HPDE6-E6E7 (cell line): ENCODE measurements at regions not wholly inside any gene's neighbourhood (a gene's known extent, or its start where the extent isn't known, plus 50 kb on each side); places are given as distances from the start of the nearest gene placed in this dataset.
"Not testable (repeated sequence)": the region's sequence is repeated elsewhere in the genome, so short reads cannot be mapped to it uniquely, and the experiment has no call there.

Experiments used
- DNase-seq: peaks from one replicate; pipeline ENCODE4 v3.0.0; 2011; ENCODE audit warnings: missing footprints; ENCODE audit errors: extremely low spot score

GRCh38 chr15:85196697-85197096 lies 183.7 kb upstream of the AKAP13 start:
- DNase-seq, result not testable (repeated sequence)

GRCh38 chr15:85197582-85197981 lies 182.8 kb upstream of the AKAP13 start:
- not testable (repeated sequence) for DNase-seq

GRCh38 chr15:85198432-85198831 lies 182.0 kb upstream of the AKAP13 start:
- not testable (repeated sequence) for DNase-seq

DNA sequence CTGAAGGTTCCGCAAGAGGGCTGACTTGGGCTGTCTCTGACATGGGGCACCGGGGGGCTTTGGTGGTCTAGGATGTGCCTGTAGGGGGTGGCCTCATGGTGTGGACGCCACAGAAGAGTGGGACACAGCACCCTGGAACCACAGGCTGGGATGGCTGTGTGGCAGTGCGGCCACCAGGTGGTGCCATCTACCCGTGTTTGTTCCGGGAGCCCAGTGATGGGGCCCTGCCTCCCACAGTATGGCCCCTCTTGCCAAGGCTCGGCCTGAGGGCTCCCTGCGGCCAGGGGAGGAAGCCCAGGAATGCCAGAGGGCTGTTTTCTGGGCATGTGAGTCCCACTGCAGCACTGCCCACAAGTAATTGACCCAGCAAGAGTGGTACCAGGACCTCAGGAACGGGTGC lies 180.2 kb upstream of the AKAP13 start:
- DNase-seq, result not testable (repeated sequence)

DNA sequence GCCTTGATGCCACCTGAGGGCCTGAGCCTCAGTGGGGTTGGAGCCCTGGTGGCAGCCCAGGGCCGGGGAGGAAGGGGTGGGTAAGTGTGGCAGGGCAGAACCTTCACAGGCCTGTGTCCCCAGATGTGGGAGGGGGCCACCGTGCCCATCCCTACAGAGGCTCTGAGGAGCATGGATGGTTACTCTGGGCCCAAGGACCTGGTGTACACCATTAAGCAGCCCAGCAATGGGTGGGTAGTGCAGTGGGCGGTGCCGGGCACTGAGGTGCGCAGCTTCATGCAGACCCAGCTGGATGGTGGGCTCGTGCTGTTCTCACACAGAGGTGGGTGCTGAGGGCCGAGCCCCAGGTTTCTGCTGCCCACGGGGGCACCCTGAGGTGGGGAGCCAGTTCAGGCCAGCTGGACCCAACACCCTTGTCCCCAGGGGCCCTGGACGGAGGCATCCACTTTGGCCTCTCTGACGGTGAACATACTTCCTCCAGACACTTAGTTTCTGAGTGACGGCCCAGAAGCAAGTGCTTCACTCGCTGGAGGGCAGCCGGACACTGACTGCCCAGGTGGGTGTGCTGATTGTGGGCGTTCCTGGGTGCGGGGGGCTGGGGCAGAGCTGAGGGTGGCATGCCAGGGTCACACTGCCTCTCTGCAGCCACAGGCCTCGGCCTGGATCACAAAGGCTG lies 179.1 kb upstream of the AKAP13 start:
- not testable (repeated sequence) for DNase-seq

- not testable (repeated sequence) for DNase-seq
These were observed 175.9 kb upstream of the AKAP13 start for GRCh38 chr15:85204481-85204880.

- not testable (repeated sequence) for DNase-seq
These were observed 146.5 kb upstream of the AKAP13 start for GRCh38 chr15:85233791-85234325.

- not testable (repeated sequence) for DNase-seq
These were observed 145.8 kb upstream of the AKAP13 start for GRCh38 chr15:85234450-85235196.

DNA sequence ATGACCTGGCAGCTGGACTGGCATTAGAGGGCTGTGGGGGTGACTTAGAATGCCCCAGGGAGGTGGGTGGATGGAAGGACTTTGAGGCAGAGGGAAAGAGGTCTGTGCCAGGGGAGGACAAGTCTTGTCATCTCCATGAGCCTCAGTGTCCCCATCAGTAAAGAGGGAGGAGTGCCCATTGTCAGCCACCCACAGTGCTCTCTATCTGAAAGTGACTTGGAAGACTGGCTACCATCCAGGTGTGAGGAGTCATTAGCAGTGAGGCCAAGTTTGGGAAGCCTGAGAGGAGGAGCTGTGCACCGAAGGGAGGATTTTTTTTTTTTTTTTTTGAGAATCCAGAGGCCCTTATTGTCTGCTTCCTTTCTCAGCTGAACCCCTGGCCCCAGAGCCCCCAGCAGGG lies 136.3 kb upstream of the AKAP13 start:
- DNase-seq, result not testable (repeated sequence)

GRCh38 chr15:85250938-85251542 lies 129.4 kb upstream of the AKAP13 start:
- not testable (repeated sequence) for DNase-seq

DNA sequence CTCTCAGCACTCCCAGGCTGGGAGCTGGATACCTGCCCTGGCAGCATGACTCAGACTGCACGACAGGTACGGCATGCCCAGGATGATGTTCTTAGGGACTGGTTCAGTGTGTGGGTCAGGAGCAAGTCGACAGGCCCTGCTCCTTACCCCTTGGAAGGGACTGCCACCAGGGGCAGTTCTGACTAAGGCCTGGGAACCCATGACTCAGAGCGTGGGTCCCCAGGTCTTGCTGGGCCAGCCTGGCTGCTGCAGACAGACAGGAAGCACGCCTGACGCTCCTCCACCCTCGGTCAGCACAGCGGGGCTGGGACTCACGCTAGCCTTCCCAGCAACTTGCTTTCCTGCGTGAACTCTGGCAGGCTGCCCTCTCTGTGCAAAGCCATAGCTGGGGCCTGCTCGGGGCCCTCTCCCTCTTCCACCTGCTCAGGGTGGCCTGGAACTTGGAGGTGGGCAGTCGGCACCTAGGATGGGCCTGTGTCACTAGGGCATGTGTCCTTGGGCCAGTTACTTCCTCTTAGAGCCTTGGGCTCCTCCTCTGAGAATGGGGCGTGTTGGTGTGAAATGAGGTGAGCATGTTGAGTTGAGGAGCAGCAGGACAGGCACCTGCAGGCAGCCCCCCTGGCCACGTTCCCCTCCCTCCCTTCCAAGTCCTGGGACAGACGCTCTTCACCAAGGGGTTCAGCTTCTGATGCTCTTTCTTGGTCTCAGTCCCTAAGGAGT lies 127.0 kb upstream of the AKAP13 start:
- not testable (repeated sequence) for DNase-seq

- DNase-seq, result not testable (repeated sequence)
These were observed 125.4 kb upstream of the AKAP13 start for GRCh38 chr15:85254961-85255360.

- DNase-seq, result not testable (repeated sequence)
These were observed 124.9 kb upstream of the AKAP13 start for GRCh38 chr15:85255502-85255901.

- DNase-seq, result not testable (repeated sequence)
These were observed 124.1 kb upstream of the AKAP13 start for GRCh38 chr15:85256009-85256997.

DNA sequence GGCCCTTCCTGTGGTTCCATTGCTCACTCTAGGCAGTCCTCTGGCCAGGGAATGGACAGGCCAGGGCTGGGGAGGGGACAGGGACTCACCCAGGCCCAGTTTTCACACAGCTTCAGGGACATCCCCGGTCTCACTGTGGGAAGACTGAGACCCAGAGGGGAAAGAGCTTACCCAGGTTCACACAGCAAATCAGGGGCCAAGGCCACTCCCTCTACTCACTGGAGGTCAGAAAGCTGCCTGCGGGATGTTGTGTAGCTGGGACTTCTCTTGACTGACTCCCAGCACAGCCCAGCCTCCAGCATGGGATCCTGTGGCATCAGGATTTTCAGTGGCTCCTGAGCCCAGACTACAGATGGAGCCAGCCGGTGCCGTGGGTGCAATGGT lies 122.3 kb upstream of the AKAP13 start:
- not testable (repeated sequence) for DNase-seq

DNA sequence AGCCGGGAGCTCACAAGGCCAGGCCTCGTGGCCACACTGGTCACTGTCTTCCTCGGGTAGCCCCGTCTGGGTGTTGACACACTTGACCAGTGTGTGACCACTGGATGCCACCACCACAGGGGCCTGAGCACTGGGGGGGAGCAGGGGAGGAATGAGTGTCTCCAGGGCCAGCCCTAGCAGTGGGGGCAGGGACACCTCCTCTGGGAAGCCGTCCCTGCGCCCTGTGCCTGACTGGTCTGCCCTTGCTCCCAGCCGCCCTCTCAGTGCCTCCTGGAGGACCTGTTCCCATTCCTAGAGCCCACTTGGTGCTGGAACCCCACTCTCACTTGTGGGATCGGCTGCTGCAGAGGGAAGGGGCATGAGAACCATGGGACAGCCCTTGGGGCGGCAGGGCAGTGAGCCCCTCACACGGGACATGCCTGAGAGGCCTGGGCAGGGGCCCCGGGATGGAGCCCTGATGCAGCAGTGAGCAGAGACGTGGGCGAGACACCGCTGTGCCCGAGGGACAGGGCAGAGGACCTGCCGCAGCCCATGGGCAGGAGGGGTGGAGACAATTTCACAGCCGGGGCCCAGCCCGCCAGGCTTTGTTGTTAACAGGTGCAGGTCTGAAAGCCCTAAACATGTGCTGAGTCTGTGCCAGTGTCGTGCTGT lies 121.7 kb upstream of the AKAP13 start:
- not testable (repeated sequence) for DNase-seq

GRCh38 chr15:85260526-85260925 lies 119.9 kb upstream of the AKAP13 start:
- DNase-seq, result not testable (repeated sequence)

GRCh38 chr15:85262461-85263055 lies 117.8 kb upstream of the AKAP13 start:
- not testable (repeated sequence) for DNase-seq

DNA sequence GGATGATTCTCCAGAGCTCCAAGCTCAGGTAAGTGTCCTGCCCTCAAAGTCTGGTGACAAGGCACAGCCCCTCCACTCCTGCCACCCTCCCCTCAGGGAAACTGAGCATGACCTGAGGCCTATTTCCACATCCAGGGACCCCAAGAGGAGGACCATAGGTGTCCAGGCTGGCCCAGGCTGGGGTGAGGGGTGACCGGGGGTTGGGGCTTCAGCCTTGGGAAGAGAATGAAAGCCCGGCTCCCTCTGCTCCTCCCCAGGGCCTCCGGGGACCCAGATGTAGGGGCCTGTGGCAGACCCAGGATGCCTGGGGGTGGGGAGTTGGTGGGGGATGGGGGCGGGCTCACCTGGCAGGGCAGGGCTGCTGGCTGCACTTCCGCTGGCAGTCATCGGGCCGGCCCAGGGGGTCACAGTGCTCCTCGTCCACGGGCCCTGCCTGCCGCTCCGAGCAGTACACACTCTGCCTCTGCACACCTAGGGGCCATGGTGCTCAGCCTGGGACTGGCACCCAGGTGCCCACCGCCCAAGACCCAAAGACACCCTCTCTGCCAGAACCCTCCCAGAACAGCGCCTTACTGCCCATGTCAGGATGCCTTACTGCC lies 116.5 kb upstream of the AKAP13 start:
- not testable (repeated sequence) for DNase-seq
